PC-3 (cell line): ENCODE measurements at regions not wholly inside any gene's neighbourhood (a gene's known extent, or its start where the extent isn't known, plus 50 kb on each side); places are given as distances from the start of the nearest gene placed in this dataset.

ENCODE experiments used
- ATAC-seq: fragments of 200-7000 bp; cut with Tn5 transposase; 2 replicates; pipeline ENCODE4 v1.9.1; 2020; ENCODE audit warnings: mild to moderate bottlenecking, moderate library complexity
- BruUV-seq: library from RNA; stranded (reverse); fragments of 400-500 nt; replicated peaks from 2 replicates; lab custom pipeline; 2021; lab: Mats Ljungman, UMichigan
- CTCF ChIA-PET: fragments of 300-600 bp; sonication (Branson Sonifier 250); formaldehyde crosslinking; loops from one replicate; lab custom pipeline; 2022; ENCODE audit warnings: antibody characterized with exemption; lab: Charles Lee
- POLR2A ChIA-PET: fragments of 300-600 bp; sonication (Branson Sonifier 250); formaldehyde crosslinking; loops from one replicate; lab custom pipeline; 2022; ENCODE audit warnings: antibody characterized with exemption; ENCODE audit not compliant: unreplicated experiment; lab: Charles Lee
- DNase-seq: peaks from one replicate; pipeline ENCODE4 v3.0.0-alpha.2; 2015
- H2AFZ ChIP-seq: fragments of 300-600 bp; sonication (generic); 2 replicates; pipeline ENCODE4 v1.6.0; 2016; ENCODE audit warnings: antibody characterized with exemption, low read length
- H3F3A ChIP-seq: fragments of 300-600 bp; sonication (generic); one replicate; pipeline ENCODE4 v1.6.0; 2017; ENCODE audit warnings: antibody characterized with exemption, low read length, control low read depth, mild to moderate bottlenecking; ENCODE audit not compliant: unreplicated experiment
- H3K27ac ChIP-seq: fragments of 300-600 bp; sonication (generic); 2 replicates; pipeline ENCODE4 v1.5.1; 2016; ENCODE audit warnings: mild to moderate bottlenecking, low read length
- H3K27me3 ChIP-seq: fragments of 300-600 bp; sonication (generic); 2 replicates; pipeline ENCODE4 v1.6.1; 2016; ENCODE audit warnings: low read length, mixed read lengths
- H3K36me3 ChIP-seq: fragments of 300-600 bp; sonication (generic); 2 replicates; pipeline ENCODE4 v1.6.1; 2016; ENCODE audit warnings: low read depth, mixed run types, low read length, mixed read lengths
- H3K4me1 ChIP-seq: fragments of 300-600 bp; sonication (generic); 2 replicates; pipeline ENCODE4 v1.5.1; 2016; ENCODE audit warnings: low read length; ENCODE audit not compliant: insufficient read depth
- H3K4me2 ChIP-seq: fragments of 300-600 bp; sonication (generic); 2 replicates; pipeline ENCODE4 v1.6.0; 2016; ENCODE audit warnings: low read length
- H3K4me3 ChIP-seq: fragments of 300-600 bp; sonication (generic); 2 replicates; pipeline ENCODE4 v1.5.1; 2016; ENCODE audit warnings: mild to moderate bottlenecking, low read length, mixed read lengths
- H3K79me2 ChIP-seq: fragments of 300-600 bp; sonication (generic); 2 replicates; pipeline ENCODE4 v1.6.1; 2017; ENCODE audit warnings: low read length, mixed read lengths
- H3K9ac ChIP-seq: fragments of 300-600 bp; sonication (generic); 2 replicates; pipeline ENCODE4 v1.6.0; 2016; ENCODE audit warnings: mild to moderate bottlenecking, low read length
- H3K9me2 ChIP-seq: fragments of 300-600 bp; sonication (generic); replicated peaks from 2 replicates; pipeline ENCODE4 v1.6.1; 2016; ENCODE audit warnings: mixed run types, low read length, mixed read lengths
- H3K9me3 ChIP-seq: fragments of 300-600 bp; sonication (generic); 2 replicates; pipeline ENCODE4 v1.6.1; 2016; ENCODE audit warnings: low read length, mixed read lengths
- H4K20me1 ChIP-seq: fragments of 300-600 bp; sonication (generic); 2 replicates; pipeline ENCODE4 v1.6.1; 2016; ENCODE audit warnings: low read length, mixed read lengths
- EZH2 ChIP-seq: fragments of 300-600 bp; sonication (generic); IDR thresholded peaks from one replicate; pipeline ENCODE4 v1.6.1; 2017; ENCODE audit warnings: antibody characterized with exemption, mild to moderate bottlenecking, low read length; ENCODE audit not compliant: unreplicated experiment
- EZH2phosphoT487 ChIP-seq: fragments of 300-600 bp; sonication (generic); IDR thresholded peaks from 2 replicates; pipeline ENCODE4 v1.6.1; 2018; ENCODE audit warnings: mild to moderate bottlenecking, antibody characterized with exemption, low read length, borderline replicate concordance
- intact Hi-C: fragments of 100-400 bp; cut with micrococcal nuclease; formaldehyde crosslinking; loops from 2 replicates; pipeline ENCODE4 v1.9.0; 2023
- TF ChIP-seq, protein P1 (sequence below): fragments of 300-600 bp; sonication (generic); conservative IDR thresholded peaks from 2 replicates; pipeline ENCODE4 v1.5.1; 2017; ENCODE audit warnings: antibody characterized with exemption, low read depth, mild to moderate bottlenecking, low read length

DNA sequence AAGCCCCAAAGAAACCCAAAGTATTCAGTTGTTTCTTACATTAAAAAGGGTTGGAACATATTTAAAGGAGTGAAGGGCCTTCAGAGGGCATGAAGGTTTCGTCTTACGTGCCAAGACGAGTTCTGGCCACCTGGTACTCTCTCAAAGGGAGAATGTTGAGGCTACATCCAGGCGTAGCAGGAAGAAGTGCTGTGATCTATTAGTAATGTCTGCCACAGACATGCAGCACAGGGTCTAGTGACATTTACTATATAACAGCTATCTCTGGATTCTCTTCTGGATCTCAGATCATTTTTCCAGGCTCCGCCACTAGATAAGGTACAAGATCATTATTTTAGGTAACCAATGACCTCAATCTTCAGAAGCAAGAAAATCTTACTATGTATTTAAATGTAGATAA lies 76.5 kb upstream of the ARID5B start:
- DNase-seq (no peak), ATAC-seq (no peak)
- Histone ChIP-seq H3K9me2 (no peaks in the 10 kb centered on the region; the same call in 1 of the 2 replicates), H3K4me2 (no peak overlapping the region), H3K9ac (no peak overlapping the region), H4K20me1 (no peaks in the 10 kb centered on the region), H3F3A (no peaks in the 10 kb centered on the region), H3K4me3 (no peak overlapping the region), H3K27me3 (no peaks in the 10 kb centered on the region), H3K36me3 (no peaks in the 10 kb centered on the region), H3K9me3 (no peaks in the 10 kb centered on the region), H3K79me2 (no peaks in the 10 kb centered on the region), H2AFZ (no peak overlapping the region), H3K27ac (peak overlapping the region; percentile 42), H3K4me1 (peaks cover 23% of the 10 kb centered on the region)
- ChIA-PET POLR2A (no interaction called here), CTCF (interaction anchor here (0.6 to 1.5 kb wide), 6 partner anchors 10 to 212 kb away, joined by 3 to 6 read pairs (median 3); no protein-coding TSS in a partner anchor)
- intact Hi-C loops, result loop anchor here (1.0 kb wide), 1 partner anchor 64 kb away; no protein-coding TSS in a partner anchor
- no TSS peak for BruUV-seq
- TF ChIP-seq, protein P1, sequence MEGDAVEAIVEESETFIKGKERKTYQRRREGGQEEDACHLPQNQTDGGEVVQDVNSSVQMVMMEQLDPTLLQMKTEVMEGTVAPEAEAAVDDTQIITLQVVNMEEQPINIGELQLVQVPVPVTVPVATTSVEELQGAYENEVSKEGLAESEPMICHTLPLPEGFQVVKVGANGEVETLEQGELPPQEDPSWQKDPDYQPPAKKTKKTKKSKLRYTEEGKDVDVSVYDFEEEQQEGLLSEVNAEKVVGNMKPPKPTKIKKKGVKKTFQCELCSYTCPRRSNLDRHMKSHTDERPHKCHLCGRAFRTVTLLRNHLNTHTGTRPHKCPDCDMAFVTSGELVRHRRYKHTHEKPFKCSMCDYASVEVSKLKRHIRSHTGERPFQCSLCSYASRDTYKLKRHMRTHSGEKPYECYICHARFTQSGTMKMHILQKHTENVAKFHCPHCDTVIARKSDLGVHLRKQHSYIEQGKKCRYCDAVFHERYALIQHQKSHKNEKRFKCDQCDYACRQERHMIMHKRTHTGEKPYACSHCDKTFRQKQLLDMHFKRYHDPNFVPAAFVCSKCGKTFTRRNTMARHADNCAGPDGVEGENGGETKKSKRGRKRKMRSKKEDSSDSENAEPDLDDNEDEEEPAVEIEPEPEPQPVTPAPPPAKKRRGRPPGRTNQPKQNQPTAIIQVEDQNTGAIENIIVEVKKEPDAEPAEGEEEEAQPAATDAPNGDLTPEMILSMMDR, result no peak
- TF ChIP-seq EZH2phosphoT487 (no peak), EZH2 (no peak)

- Histone ChIP-seq H3K4me1 (peaks cover 23% of the 10 kb centered on the region), H3K9ac (peak overlapping the region; percentile 0; the same call in 1 of the 2 replicates), H3K79me2 (no peaks in the 10 kb centered on the region), H3K27ac (peak overlapping the region; percentile 42), H3F3A (no peaks in the 10 kb centered on the region), H4K20me1 (no peaks in the 10 kb centered on the region), H3K36me3 (no peaks in the 10 kb centered on the region), H3K27me3 (no peaks in the 10 kb centered on the region), H3K4me3 (no peak overlapping the region), H3K9me3 (no peaks in the 10 kb centered on the region), H3K9me2 (no peaks in the 10 kb centered on the region; the same call in 1 of the 2 replicates), H2AFZ (no peak overlapping the region), H3K4me2 (peak overlapping the region; percentile 32)
- ATAC-seq, result peak; percentile 95
- TF ChIP-seq, protein P1, result no peak
- TF ChIP-seq EZH2 (no peak), EZH2phosphoT487 (no peak)
- intact Hi-C loops, result loop anchor here (1.0 kb wide), 1 partner anchor 64 kb away; no protein-coding TSS in a partner anchor
- POLR2A ChIA-PET, result interaction anchor here (0.7 kb wide), 1 partner anchor 55 kb away, joined by 5 read pairs; no protein-coding TSS in a partner anchor
- BruUV-seq, result no TSS peak
- CTCF ChIA-PET, result interaction anchor here (0.6 to 1.5 kb wide), 7 partner anchors 9 to 271 kb away, joined by 3 to 6 read pairs (median 3); no protein-coding TSS in a partner anchor
- peak; percentile 99 for DNase-seq
These were observed 75.9 kb upstream of the ARID5B start for GRCh38 chr10:61825628-61826027.

DNA sequence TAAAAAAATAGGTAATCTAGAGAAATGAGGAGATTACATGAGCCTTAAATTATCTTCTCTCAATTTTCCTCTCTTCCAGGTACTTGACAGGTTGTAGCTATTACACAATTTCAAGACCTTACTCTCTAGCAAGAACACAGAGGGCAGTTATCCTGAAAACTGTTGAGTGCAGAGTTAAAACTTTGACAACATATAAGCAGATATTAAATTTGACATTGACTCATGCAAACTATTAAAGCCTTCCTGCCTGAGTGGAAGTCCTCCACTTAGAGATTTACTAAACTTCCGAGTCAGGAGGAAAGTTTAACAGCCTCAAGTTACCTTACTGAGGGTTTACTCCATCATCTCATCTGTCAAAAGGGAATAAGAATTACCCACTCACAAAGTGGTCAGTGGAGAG lies 73.5 kb upstream of the ARID5B start:
- no peaks in the 10 kb centered on the region for H4K20me1 ChIP-seq
- H2AFZ ChIP-seq, result no peak overlapping the region
- DNase-seq, result peak; percentile 48
- H3K4me3 ChIP-seq, result no peak overlapping the region
- H3K9me3 ChIP-seq, result no peaks in the 10 kb centered on the region
- CTCF ChIA-PET, result no interaction called here
- H3K27me3 ChIP-seq, result no peaks in the 10 kb centered on the region
- intact Hi-C loops, result no loop called here
- H3K36me3 ChIP-seq, result no peaks in the 10 kb centered on the region
- H3K27ac ChIP-seq, result no peak overlapping the region
- H3K9ac ChIP-seq, result no peak overlapping the region
- H3K79me2 ChIP-seq, result no peaks in the 10 kb centered on the region
- H3F3A ChIP-seq, result no peaks in the 10 kb centered on the region
- TF ChIP-seq EZH2phosphoT487, result no peak
- TF ChIP-seq, protein P1, result no peak
- TF ChIP-seq EZH2, result no peak
- ATAC-seq, result peak; percentile 16
- no peaks in the 10 kb centered on the region; the same call in 1 of the 2 replicates for H3K9me2 ChIP-seq
- peaks cover 28% of the 10 kb centered on the region for H3K4me1 ChIP-seq
- POLR2A ChIA-PET, result interaction anchor here (0.7 kb wide), 1 partner anchor 13 kb away, joined by 8 read pairs; no protein-coding TSS in a partner anchor
- no peak overlapping the region for H3K4me2 ChIP-seq
- BruUV-seq, result no TSS peak
